ENCODE measurements at regions not wholly inside any gene's neighbourhood (a gene's known extent, or its start where the extent isn't known, plus 50 kb on each side); places are given as distances from the start of the nearest gene placed in this dataset.

- TF ChIP-seq CTCF (IDR thresholded peaks at IDR 0.05) = no peak
- TF ChIP-seq POLR2AphosphoS5 (IDR thresholded peaks at IDR 0.05; ENCODE audit: low read depth, low read length) = no peak
Observed at GRCh38 chr1:25090707-25091422, 141.4 kb downstream of the SYF2 start.
